ENCODE measurements at regions not wholly inside any gene's neighbourhood (a gene's known extent, or its start where the extent isn't known, plus 50 kb on each side); places are given as distances from the start of the nearest gene placed in this dataset.

DNA sequence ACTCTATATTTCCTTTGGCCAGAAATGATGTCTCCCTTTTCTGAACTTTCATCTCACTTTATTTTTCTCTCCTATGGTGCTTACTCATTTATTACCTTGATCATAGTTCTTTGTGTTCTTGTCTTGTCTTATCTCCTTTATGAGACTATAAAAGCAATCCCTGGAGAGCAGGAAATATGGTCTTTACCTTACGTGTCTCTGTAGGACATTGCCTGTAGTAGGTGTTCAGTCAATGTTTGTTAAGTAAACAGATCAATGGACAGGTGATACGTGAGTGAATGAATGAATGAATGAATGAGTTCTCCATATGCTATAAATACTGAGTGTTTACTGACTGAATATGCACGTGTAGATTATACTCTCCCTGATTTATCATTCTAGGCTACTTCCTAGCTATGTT is 193.7 kb upstream of the HMGA2 start:
- no peaks in the 10 kb centered on the region for H3K36me3 ChIP-seq (ENCODE audit: insufficient read depth, low read length, poor library complexity, severe bottlenecking)
- POLR2A ChIA-PET (ENCODE audit: low non-redundant PET): no interaction called here
- intact Hi-C loops (cut with micrococcal nuclease; ENCODE audit: unreplicated experiment): no loop called here

GRCh38 chr12:65631621-65632111 is 192.6 kb upstream of the HMGA2 start:
- intact Hi-C loops (cut with micrococcal nuclease; ENCODE audit: unreplicated experiment): no loop called here
- POLR2A ChIA-PET (ENCODE audit: low non-redundant PET): no interaction called here
- H3K27ac ChIP-seq (ENCODE audit: low read depth, low read length, poor library complexity, severe bottlenecking): no peak overlapping the region

More for the DNA sequence above, 193.7 kb upstream of the HMGA2 start:
- H3K27ac ChIP-seq (ENCODE audit: low read depth, low read length, poor library complexity, severe bottlenecking): no peak overlapping the region
- CTCF ChIA-PET: interaction anchor here (1.4 kb wide), 1 partner anchor 28 kb away, joined by 7 read pairs; no protein-coding TSS in a partner anchor
- BruUV-seq (replicated peaks): no TSS peak
- no peak overlapping the region for H3K4me3 ChIP-seq (ENCODE audit: low read depth, low read length, poor library complexity, severe bottlenecking)
- no peak for TF ChIP-seq EZH2 (IDR thresholded peaks at IDR 0.05; ENCODE audit: borderline replicate concordance, low read depth, low read length, poor library complexity, severe bottlenecking)
- TF ChIP-seq, protein P1, sequence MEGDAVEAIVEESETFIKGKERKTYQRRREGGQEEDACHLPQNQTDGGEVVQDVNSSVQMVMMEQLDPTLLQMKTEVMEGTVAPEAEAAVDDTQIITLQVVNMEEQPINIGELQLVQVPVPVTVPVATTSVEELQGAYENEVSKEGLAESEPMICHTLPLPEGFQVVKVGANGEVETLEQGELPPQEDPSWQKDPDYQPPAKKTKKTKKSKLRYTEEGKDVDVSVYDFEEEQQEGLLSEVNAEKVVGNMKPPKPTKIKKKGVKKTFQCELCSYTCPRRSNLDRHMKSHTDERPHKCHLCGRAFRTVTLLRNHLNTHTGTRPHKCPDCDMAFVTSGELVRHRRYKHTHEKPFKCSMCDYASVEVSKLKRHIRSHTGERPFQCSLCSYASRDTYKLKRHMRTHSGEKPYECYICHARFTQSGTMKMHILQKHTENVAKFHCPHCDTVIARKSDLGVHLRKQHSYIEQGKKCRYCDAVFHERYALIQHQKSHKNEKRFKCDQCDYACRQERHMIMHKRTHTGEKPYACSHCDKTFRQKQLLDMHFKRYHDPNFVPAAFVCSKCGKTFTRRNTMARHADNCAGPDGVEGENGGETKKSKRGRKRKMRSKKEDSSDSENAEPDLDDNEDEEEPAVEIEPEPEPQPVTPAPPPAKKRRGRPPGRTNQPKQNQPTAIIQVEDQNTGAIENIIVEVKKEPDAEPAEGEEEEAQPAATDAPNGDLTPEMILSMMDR (conservative IDR thresholded peaks at IDR 0.05; ENCODE audit: low read depth, low read length): no peak
- no peaks in the 10 kb centered on the region for H3K27me3 ChIP-seq (replicated peaks; ENCODE audit: insufficient read depth, low read depth, low read length, poor library complexity)
- no peaks in the 10 kb centered on the region for H3K9me3 ChIP-seq (ENCODE audit: low read depth, low read length, poor library complexity, severe bottlenecking)
- no peaks in the 10 kb centered on the region for H3K4me1 ChIP-seq (ENCODE audit: insufficient read depth, low read length, poor library complexity, severe bottlenecking)
- no peak for DNase-seq (ENCODE audit: low spot score)

GRCh38 chr12:65632131-65632855 is 192.0 kb upstream of the HMGA2 start:
- Histone ChIP-seq H3K27me3 (replicated peaks; ENCODE audit: insufficient read depth, low read depth, low read length, poor library complexity) (no peaks in the 10 kb centered on the region), H3K36me3 (ENCODE audit: insufficient read depth, low read length, poor library complexity, severe bottlenecking) (no peaks in the 10 kb centered on the region), H3K4me3 (ENCODE audit: low read depth, low read length, poor library complexity, severe bottlenecking) (no peak overlapping the region), H3K4me1 (ENCODE audit: insufficient read depth, low read length, poor library complexity, severe bottlenecking) (no peaks in the 10 kb centered on the region), H3K9me3 (ENCODE audit: low read depth, low read length, poor library complexity, severe bottlenecking) (no peaks in the 10 kb centered on the region), H3K27ac (ENCODE audit: low read depth, low read length, poor library complexity, severe bottlenecking) (no peak overlapping the region)
- BruUV-seq (replicated peaks): no TSS peak
- intact Hi-C loops (cut with micrococcal nuclease; ENCODE audit: unreplicated experiment): no loop called here
- CTCF ChIA-PET: no interaction called here
- TF ChIP-seq, protein P1 (conservative IDR thresholded peaks at IDR 0.05; ENCODE audit: low read depth, low read length): no peak
- no peak for TF ChIP-seq EZH2 (IDR thresholded peaks at IDR 0.05; ENCODE audit: borderline replicate concordance, low read depth, low read length, poor library complexity, severe bottlenecking)
- POLR2A ChIA-PET (ENCODE audit: low non-redundant PET): no interaction called here
- no peak for DNase-seq (ENCODE audit: low spot score)

More at GRCh38 chr12:65631621-65632111, 192.6 kb upstream of the HMGA2 start:
- Histone ChIP-seq H3K9me3 (ENCODE audit: low read depth, low read length, poor library complexity, severe bottlenecking) (no peaks in the 10 kb centered on the region), H3K27me3 (replicated peaks; ENCODE audit: insufficient read depth, low read depth, low read length, poor library complexity) (no peaks in the 10 kb centered on the region), H3K36me3 (ENCODE audit: insufficient read depth, low read length, poor library complexity, severe bottlenecking) (no peaks in the 10 kb centered on the region), H3K4me3 (ENCODE audit: low read depth, low read length, poor library complexity, severe bottlenecking) (no peak overlapping the region), H3K4me1 (ENCODE audit: insufficient read depth, low read length, poor library complexity, severe bottlenecking) (no peaks in the 10 kb centered on the region)
- no peak for TF ChIP-seq EZH2 (IDR thresholded peaks at IDR 0.05; ENCODE audit: borderline replicate concordance, low read depth, low read length, poor library complexity, severe bottlenecking)
- TF ChIP-seq, protein P1 (conservative IDR thresholded peaks at IDR 0.05; ENCODE audit: low read depth, low read length): no peak
- BruUV-seq (replicated peaks): no TSS peak
- CTCF ChIA-PET: no interaction called here
- DNase-seq (ENCODE audit: low spot score): peak; percentile 35
